Lung (tissue), 11 donors: ENCODE measurements at regions not wholly inside any gene's neighbourhood (a gene's known extent, or its start where the extent isn't known, plus 50 kb on each side); places are given as distances from the start of the nearest gene placed in this dataset.

Source experiments
- ATAC-seq: fragments of 200-7000 bp; cut with Tn5 transposase; one replicate; pipeline ENCODE4 v1.9.1; 2020; ENCODE audit warnings: moderate number of reproducible peaks; ENCODE audit not compliant: insufficient read depth, low FRiP score
- DNase-seq, 3 donors: peaks; one replicate each; pipeline ENCODE4 v3.0.0-alpha.2; 2013 to 2017
- H3K27ac ChIP-seq, 2 donors: one replicate each; pipeline ENCODE4 v1.5.1; 2013; ENCODE audit warnings: mild to moderate bottlenecking in 2 of 2, moderate library complexity in 2 of 2, control low read depth in 1 of 2, inconsistent platforms in 1 of 2, low read depth in 1 of 2, low read length in 1 of 2
- H3K27me3 ChIP-seq, 3 donors: one replicate each; pipeline ENCODE4 v1.5.1; 2013; ENCODE audit warnings: low read length in 2 of 3; ENCODE audit not compliant: control insufficient read depth in 3 of 3, insufficient read depth in 3 of 3
- H3K36me3 ChIP-seq, 4 donors: one replicate each; pipeline ENCODE4 v1.5.1; 2013; ENCODE audit warnings: low read length in 4 of 4, mild to moderate bottlenecking in 1 of 4, moderate library complexity in 1 of 4; ENCODE audit not compliant: control insufficient read depth in 4 of 4, insufficient read depth in 4 of 4
- H3K4me1 ChIP-seq, 5 donors: one replicate each; pipeline ENCODE4 v1.5.1; 2013; ENCODE audit warnings: low read length in 5 of 5, mild to moderate bottlenecking in 2 of 5, moderate library complexity in 1 of 5; ENCODE audit not compliant: control insufficient read depth in 5 of 5, insufficient read depth in 5 of 5
- H3K4me3 ChIP-seq: one replicate; pipeline ENCODE4 v1.5.1; 2013; ENCODE audit warnings: mild to moderate bottlenecking, control low read depth, moderate library complexity
- H3K9ac ChIP-seq, 2 donors: one replicate each; pipeline ENCODE4 v1.5.1; 2013; ENCODE audit warnings: low read length in 2 of 2, control low read depth in 1 of 2; ENCODE audit not compliant: insufficient read depth in 1 of 2
- H3K9me3 ChIP-seq, 4 donors: one replicate each; pipeline ENCODE4 v1.5.1; 2013; ENCODE audit warnings: low read length in 3 of 4, mild to moderate bottlenecking in 1 of 4, moderate library complexity in 1 of 4; ENCODE audit not compliant: control insufficient read depth in 4 of 4, insufficient read depth in 3 of 4
- WGBS, 2 donors: extraction: QIAGEN DNeasy Blood & Tissue Kit; methylation state at CpG; one replicate each; pipeline ENCODE4 v1.1.7; 2013; 5-methylcytosine and 5-hydroxymethylcytosine counted together
- TF ChIP-seq, protein P1 (sequence below): IDR thresholded peaks from 2 replicates; pipeline ENCODE4 v1.5.1; 2012; ENCODE audit warnings: mild to moderate bottlenecking; ENCODE audit errors: control extremely low read depth, extremely low read depth
- donor health status: control.
- donor health status: control.
- donor health status: Bipolar disorder and iron deficiency.
- donor health status: healthy.
- donor health status: DM: yes; HTN: yes; CAD: no.

DNA sequence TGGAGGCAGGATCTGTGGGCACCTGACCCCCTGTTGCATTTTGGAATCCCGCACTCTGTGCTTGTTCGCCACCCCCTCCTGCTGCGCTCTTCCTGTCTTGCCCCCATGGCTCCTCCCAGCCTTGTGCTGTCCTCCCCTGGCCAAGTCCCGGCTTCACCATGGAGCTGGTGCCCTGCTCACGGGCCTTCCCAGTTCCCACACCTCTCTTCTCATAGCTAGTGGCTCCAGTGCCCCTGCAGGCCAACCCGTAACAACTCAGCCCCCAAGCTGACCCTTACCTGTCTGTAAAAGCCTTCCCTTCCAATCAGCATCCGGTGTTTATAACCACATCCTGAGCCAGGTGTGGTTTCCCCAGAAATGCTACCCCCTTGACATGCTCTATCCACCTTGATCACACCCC, 407.7 kb upstream of the C2CD4B start:
- DNase-seq (no peak), ATAC-seq (no peak)
- H3K36me3 ChIP-seq: no peaks in the 10 kb centered on the region
- no peaks in the 10 kb centered on the region for H3K27me3 ChIP-seq
- peaks cover 0 to 2% (median 0%) of the 10 kb centered on the region in 4 donors for H3K9me3 ChIP-seq
- no peak overlapping the region for H3K4me3 ChIP-seq
- 93 to 94% methylated on average over 7 of the region's 7 CpGs for WGBS, 2 donors
- TF ChIP-seq, protein P1, sequence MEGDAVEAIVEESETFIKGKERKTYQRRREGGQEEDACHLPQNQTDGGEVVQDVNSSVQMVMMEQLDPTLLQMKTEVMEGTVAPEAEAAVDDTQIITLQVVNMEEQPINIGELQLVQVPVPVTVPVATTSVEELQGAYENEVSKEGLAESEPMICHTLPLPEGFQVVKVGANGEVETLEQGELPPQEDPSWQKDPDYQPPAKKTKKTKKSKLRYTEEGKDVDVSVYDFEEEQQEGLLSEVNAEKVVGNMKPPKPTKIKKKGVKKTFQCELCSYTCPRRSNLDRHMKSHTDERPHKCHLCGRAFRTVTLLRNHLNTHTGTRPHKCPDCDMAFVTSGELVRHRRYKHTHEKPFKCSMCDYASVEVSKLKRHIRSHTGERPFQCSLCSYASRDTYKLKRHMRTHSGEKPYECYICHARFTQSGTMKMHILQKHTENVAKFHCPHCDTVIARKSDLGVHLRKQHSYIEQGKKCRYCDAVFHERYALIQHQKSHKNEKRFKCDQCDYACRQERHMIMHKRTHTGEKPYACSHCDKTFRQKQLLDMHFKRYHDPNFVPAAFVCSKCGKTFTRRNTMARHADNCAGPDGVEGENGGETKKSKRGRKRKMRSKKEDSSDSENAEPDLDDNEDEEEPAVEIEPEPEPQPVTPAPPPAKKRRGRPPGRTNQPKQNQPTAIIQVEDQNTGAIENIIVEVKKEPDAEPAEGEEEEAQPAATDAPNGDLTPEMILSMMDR: no peak
- H3K4me1 ChIP-seq: peaks cover 5 to 15% (median 11%) of the 10 kb centered on the region in 5 donors
- no peak overlapping the region for H3K9ac ChIP-seq
- no peak overlapping the region for H3K27ac ChIP-seq

DNA sequence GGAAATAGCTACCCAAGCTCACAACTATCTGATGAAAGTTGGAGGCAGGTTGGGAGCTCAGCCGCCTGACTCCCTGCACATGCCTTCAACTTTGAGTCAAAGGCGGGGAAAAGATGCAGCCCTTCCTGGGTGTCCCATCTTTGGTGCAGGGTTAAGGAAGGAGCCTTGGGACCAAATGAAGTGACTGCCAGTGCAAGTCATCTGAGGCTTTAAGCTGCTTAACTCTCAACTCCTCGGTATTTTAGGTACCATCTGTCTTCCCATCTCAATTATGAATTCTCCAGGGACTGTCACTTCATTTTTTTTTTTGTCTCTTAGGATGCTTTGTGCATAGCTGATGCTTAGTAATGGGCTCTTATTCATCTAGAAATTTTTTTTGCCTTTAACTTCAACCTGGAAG, 408.8 kb upstream of the C2CD4B start:
- no peak for DNase-seq
- WGBS, 2 donors: 90 to 95% methylated on average over 3 of the region's 3 CpGs
- Histone ChIP-seq H3K27ac (no peak overlapping the region), H3K9me3 (no peaks in the 10 kb centered on the region), H3K4me1 (peaks cover 5 to 15% (median 11%) of the 10 kb centered on the region in 5 donors), H3K4me3 (no peak overlapping the region), H3K9ac (no peak overlapping the region), H3K27me3 (no peaks in the 10 kb centered on the region), H3K36me3 (no peaks in the 10 kb centered on the region)
- TF ChIP-seq, protein P1: no peak
- no peak for ATAC-seq

DNA sequence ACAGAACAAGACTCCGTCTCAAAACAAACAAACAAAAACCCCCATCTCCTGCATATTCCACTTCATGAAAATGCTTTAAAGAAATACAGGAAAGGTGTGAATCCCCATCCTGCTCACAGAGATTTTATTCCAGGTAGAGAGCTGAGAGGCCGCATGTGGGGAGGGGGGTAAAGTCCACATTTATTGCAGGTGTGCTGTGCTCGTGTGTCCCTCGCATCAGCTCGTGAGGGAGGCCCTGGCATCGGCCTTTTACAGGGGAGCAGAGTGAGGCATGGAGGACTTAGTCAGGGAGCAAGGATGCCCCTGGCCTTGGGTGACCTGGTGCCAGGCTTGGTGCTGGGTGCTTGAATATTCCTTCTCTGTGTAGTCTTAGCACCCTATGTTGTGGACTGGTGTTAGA, 413.5 kb upstream of the C2CD4B start:
- TF ChIP-seq, protein P1: no peak
- H3K4me1 ChIP-seq: no peaks in the 10 kb centered on the region
- no peak overlapping the region for H3K9ac ChIP-seq
- no peak overlapping the region for H3K27ac ChIP-seq
- 97 to 98% methylated on average over 6 of the region's 6 CpGs for WGBS, 2 donors
- H3K4me3 ChIP-seq: no peak overlapping the region
- H3K27me3 ChIP-seq: no peaks in the 10 kb centered on the region
- DNase-seq: no peak
- peaks cover 0 to 3% (median 0%) of the 10 kb centered on the region in 4 donors for H3K9me3 ChIP-seq
- no peaks in the 10 kb centered on the region for H3K36me3 ChIP-seq
- ATAC-seq: no peak

DNA sequence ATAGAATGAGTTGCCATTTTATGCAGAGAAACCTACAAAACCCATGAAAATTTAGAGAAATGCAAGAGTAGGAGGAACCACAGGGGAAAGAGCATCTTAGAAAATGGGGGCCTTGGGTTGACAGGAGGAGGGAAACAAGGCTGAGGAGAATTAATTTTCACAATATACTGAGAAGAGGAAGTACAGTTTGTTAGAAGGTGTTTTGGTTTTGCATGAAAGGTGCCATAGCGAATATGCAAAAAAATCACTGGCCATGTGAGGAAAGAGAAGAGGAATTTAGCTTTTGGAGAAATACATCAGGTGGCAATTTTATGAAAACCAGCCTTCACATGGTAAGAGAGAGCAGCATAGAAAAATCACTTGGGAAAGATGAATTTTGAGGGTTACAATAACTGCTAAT, 413.9 kb upstream of the C2CD4B start:
- peaks cover 0 to 3% (median 0%) of the 10 kb centered on the region in 4 donors for H3K9me3 ChIP-seq
- H3K9ac ChIP-seq: no peak overlapping the region
- no peaks in the 10 kb centered on the region for H3K36me3 ChIP-seq
- no peak overlapping the region for H3K27ac ChIP-seq
- no peak for ATAC-seq
- TF ChIP-seq, protein P1: no peak
- H3K4me3 ChIP-seq: no peak overlapping the region
- no peak for DNase-seq
- WGBS, 2 donors: 77% methylated on average over 1 of the region's 1 CpG
- H3K4me1 ChIP-seq: no peaks in the 10 kb centered on the region
- no peaks in the 10 kb centered on the region for H3K27me3 ChIP-seq
